ENCODE measurements at regions not wholly inside any gene's neighbourhood (a gene's known extent, or its start where the extent isn't known, plus 50 kb on each side); places are given as distances from the start of the nearest gene placed in this dataset.

DNA sequence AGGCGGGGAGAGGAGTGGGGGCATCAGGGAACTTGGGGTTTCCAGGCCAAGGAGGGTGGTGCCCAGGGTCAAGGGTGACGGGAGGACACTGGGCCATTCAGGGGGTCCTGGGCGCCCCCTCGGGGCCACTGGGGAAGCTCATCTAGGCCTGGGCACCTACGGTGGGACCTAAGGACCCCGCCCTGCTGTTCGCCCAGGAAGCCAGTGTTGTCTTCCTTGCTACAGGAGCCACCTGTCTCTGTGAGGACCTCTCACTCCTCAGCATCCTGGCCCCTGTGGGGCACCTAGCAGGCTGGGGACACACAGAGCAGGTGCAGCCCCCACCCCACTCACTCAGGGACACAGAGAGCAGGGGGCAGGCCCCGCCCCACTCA, 191.6 kb downstream of the IGLL1 start:
- Mint-ChIP-seq H3K4me3 (no peak overlapping the region), H3K36me3 (ENCODE audit: low read depth) (no peaks in the 10 kb centered on the region)

DNA sequence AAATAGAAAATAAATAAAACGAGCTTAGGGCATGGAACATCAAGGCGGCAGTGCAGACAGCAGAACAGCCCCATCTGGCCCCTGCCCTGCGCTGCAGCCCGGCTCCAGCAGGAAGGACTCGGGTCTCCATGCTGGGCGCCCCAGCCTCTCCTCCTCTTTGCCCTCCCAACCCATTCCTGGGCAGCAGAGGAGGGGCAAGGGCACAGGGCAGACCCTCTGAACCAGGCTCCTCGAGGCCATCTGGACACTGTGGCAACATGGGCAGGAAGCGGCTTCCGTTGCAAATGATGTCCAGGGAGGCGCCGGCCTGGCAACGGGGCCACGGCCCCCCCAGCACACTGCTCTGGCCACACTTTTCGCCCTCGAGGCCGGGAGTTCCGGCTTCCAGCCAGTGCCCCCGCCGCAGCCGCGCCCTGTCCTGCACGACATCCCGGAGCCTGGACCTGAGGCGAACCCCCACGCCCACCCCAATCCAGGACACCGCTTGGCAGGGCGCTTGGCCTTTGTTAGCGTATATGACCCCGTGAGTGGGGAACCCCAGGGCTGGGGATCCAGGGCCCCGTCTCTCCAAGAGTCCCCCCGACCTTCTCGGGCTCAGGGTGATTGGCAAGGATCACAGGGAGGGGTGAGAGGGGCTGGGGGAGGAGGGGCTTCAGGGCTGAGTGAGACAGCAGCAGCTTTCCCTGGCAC, 192.1 kb downstream of the IGLL1 start:
- Mint-ChIP-seq H3K4me3 (no peak overlapping the region), H3K27ac (no peak overlapping the region), H3K9me3 (no peaks in the 10 kb centered on the region), H3K36me3 (ENCODE audit: low read depth) (no peaks in the 10 kb centered on the region), H3K27me3 (ENCODE audit: low read depth) (no peaks in the 10 kb centered on the region), H3K4me1 (ENCODE audit: low read depth) (no peaks in the 10 kb centered on the region)
- no peak for DNase-seq (ENCODE audit: low spot score)

More for the DNA sequence above, 191.6 kb downstream of the IGLL1 start:
- no peaks in the 10 kb centered on the region for H3K9me3 Mint-ChIP-seq
- H3K4me1 Mint-ChIP-seq (ENCODE audit: low read depth): no peaks in the 10 kb centered on the region
- no peak overlapping the region for H3K27ac Mint-ChIP-seq
- DNase-seq (ENCODE audit: low spot score): no peak
- no peaks in the 10 kb centered on the region for H3K27me3 Mint-ChIP-seq (ENCODE audit: low read depth)

DNA sequence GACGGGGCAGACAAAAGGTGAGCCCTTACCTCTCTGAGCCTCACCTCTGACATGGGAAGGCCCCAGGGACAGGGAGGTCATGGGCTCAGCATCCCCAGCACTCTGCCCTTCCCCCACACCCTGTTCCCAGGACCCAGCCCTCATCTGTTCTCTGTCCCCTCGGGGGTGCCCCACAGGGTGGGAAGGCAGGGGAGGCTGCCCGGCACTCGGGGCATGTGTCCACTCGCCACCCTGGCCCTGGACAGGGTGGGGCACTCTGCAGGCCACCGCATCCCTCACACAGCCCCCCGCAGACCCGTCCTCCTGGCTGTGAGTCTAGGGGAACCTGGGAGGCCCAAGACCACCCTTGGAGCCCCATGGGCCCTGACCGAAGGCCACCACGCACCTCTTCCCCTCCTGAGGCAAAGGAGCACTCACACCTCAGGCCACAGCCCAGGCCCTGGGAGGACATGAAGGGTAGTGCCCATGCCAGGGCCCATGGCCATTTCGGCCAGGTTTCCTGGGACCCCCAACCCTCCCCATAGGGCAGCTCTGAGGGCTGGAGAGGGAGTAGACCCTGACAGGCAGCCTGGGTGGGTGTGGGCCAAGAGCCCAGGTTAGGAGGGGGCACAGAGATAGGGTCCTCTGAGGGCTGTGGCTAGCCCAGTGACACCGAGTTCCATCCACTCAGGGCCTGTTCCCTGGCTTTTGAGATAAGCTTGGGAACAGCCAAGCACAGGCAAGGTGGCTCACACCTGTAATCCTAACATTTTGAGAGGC, 193.1 kb downstream of the IGLL1 start:
- H3K27ac Mint-ChIP-seq: no peak overlapping the region
- no peaks in the 10 kb centered on the region for H3K36me3 Mint-ChIP-seq (ENCODE audit: low read depth)
- H3K4me1 Mint-ChIP-seq (ENCODE audit: low read depth): no peaks in the 10 kb centered on the region
- H3K4me3 Mint-ChIP-seq: no peak overlapping the region
- H3K27me3 Mint-ChIP-seq (ENCODE audit: low read depth): no peaks in the 10 kb centered on the region
- H3K9me3 Mint-ChIP-seq: no peaks in the 10 kb centered on the region
- no peak for DNase-seq (ENCODE audit: low spot score)

- DNase-seq (ENCODE audit: low spot score): peak; percentile 64
- no peaks in the 10 kb centered on the region for H3K9me3 Mint-ChIP-seq
- no peaks in the 10 kb centered on the region for H3K27me3 Mint-ChIP-seq (ENCODE audit: low read depth)
- H3K36me3 Mint-ChIP-seq (ENCODE audit: low read depth): no peaks in the 10 kb centered on the region
- no peak overlapping the region for H3K4me3 Mint-ChIP-seq
- H3K27ac Mint-ChIP-seq: no peak overlapping the region
- no peaks in the 10 kb centered on the region for H3K4me1 Mint-ChIP-seq (ENCODE audit: low read depth)
Measured at GRCh38 chr22:23385678-23386631, 194.1 kb downstream of the IGLL1 start.

DNA sequence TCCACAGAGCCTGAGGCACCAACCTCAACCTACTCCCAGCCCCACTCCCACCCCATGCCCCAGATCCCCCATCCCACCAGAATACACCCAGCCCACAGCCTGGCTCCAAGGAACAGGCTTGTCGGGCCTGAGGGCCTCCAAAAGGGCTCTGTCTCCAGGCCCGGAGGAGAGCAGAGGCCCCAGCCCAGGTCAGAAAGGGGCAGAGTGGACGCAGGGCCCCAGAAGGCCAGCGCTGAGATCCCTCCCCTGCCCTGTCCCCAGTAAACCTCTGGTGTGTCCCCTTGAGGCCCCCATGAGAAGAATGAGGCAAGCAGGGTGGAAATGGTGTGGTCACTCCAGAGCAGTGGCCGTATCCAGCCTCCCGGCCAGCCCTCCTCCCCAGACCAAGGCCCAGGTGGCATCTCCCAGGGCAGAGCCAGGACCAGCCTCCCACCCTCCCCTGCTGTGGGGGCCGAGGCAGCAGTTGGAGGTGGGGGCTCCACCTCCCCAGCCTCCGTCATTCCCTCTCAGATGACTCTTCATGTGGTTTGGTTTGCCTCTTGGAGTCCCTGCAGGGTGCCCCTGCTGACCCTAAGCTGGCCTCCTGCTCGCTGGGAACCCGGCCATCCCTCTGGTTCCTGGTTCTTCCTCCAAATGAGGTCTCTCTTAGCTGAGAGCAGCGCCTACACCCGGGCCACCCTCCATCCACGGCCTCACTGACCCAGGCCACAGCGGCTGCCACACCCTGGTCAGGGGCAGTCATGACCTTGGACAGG, 195.0 kb downstream of the IGLL1 start:
- no peaks in the 10 kb centered on the region for H3K27me3 Mint-ChIP-seq (ENCODE audit: low read depth)
- H3K4me1 Mint-ChIP-seq (ENCODE audit: low read depth): no peaks in the 10 kb centered on the region
- H3K27ac Mint-ChIP-seq: no peak overlapping the region
- H3K36me3 Mint-ChIP-seq (ENCODE audit: low read depth): no peaks in the 10 kb centered on the region
- H3K4me3 Mint-ChIP-seq: no peak overlapping the region
- no peaks in the 10 kb centered on the region for H3K9me3 Mint-ChIP-seq
- no peak for DNase-seq (ENCODE audit: low spot score)

GRCh38 chr22:23384431-23384830, 195.7 kb downstream of the IGLL1 start:
- Mint-ChIP-seq H3K4me1 (ENCODE audit: low read depth) (no peaks in the 10 kb centered on the region), H3K36me3 (ENCODE audit: low read depth) (no peaks in the 10 kb centered on the region), H3K27me3 (ENCODE audit: low read depth) (no peaks in the 10 kb centered on the region), H3K4me3 (no peak overlapping the region), H3K27ac (no peak overlapping the region), H3K9me3 (no peaks in the 10 kb centered on the region)
- DNase-seq (ENCODE audit: low spot score): no peak

DNA sequence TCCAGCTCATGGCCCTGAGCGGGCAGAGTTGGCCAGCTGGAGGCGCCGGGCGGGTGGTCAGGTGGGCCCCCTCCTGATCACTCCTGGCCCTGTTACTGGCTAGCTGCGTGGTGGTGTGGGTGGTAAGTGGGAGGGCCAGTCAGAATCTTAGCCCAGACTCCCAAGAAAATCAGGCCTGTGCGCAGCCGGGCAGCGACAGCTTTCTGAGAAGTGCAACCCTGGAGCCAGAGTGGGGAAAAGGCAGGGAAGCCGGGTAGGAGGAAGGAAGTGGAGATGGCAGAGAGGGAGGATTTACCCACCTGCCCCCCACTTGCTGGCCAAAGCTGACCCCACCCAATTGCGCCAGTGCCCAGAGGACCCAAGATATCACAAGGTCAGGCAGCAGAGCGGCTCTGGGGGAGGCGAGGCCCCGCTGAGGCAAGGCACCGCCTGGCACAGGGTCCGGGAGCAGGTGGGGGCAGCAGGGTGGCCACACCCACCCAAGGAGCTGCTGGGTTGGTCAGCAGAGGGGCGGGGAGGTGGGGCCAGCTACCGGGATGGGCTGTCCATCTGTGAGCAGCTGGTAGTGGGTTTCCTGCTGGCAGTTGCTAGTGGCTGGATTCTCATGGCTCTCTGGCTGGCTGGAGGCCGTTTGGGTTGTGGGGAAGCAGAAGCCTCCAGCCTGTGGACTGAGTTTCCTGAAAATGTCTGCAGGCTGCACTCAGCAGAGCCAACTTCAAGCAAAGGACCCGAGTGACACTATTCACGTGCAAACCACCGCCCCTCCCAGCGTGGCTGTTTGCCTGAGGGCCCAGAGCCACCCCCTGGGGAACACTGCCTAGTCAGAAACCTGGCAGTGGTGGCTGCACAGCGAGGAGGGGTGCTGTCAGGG, 196.4 kb downstream of the IGLL1 start:
- no peak overlapping the region for H3K27ac Mint-ChIP-seq
- H3K4me3 Mint-ChIP-seq: no peak overlapping the region
- H3K9me3 Mint-ChIP-seq: no peaks in the 10 kb centered on the region
- no peaks in the 10 kb centered on the region for H3K27me3 Mint-ChIP-seq (ENCODE audit: low read depth)
- H3K36me3 Mint-ChIP-seq (ENCODE audit: low read depth): no peaks in the 10 kb centered on the region
- H3K4me1 Mint-ChIP-seq (ENCODE audit: low read depth): no peaks in the 10 kb centered on the region
- DNase-seq (ENCODE audit: low spot score): no peak

DNA sequence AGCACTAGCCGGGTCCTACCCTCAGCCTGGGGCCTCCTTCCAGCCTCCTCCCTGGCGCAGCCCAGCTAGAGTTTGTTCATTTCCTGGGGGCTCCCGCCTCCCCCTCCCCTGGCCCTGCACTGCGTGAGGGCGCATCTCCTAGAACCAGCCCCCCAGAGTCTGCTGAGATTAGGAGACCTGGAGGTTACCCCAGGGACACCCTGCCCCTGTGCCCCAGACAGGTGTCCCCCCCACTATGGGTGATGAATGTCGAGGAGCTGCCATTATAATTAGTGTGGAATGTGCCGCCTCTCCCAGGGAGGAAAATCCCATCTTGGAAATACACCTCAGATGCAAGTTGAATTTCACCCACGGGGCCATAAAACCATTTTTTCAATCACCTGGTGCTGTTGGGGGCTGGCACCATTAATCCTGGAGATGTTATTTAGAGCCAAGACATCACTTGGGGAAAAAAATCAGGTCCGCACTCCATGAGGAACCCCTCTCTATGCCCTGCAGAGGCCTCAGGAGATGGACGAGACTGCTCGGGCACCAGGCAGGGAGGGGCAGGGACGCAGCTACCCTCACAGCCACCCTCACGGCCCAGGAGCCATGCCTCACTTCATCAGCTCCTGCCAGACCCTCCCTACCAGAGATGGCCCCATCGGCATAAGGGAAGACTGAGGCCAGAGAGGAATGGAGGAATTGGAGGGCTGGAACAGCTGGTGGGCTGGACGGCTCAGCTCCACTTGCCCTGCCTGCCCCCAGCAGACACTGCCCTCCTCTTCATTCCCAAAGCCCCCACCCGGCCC, 197.5 kb downstream of the IGLL1 start:
- Mint-ChIP-seq H3K27ac (no peak overlapping the region), H3K27me3 (ENCODE audit: low read depth) (no peaks in the 10 kb centered on the region), H3K4me3 (no peak overlapping the region), H3K4me1 (ENCODE audit: low read depth) (no peaks in the 10 kb centered on the region), H3K9me3 (no peaks in the 10 kb centered on the region), H3K36me3 (ENCODE audit: low read depth) (no peaks in the 10 kb centered on the region)
- DNase-seq (ENCODE audit: low spot score): no peak

- no peak overlapping the region for H3K4me3 Mint-ChIP-seq
- no peak for DNase-seq (ENCODE audit: low spot score)
- H3K27ac Mint-ChIP-seq: no peak overlapping the region
- H3K4me1 Mint-ChIP-seq (ENCODE audit: low read depth): no peaks in the 10 kb centered on the region
- H3K9me3 Mint-ChIP-seq: no peaks in the 10 kb centered on the region
- H3K36me3 Mint-ChIP-seq (ENCODE audit: low read depth): no peaks in the 10 kb centered on the region
- no peaks in the 10 kb centered on the region for H3K27me3 Mint-ChIP-seq (ENCODE audit: low read depth)
Measured at GRCh38 chr22:23381661-23382427, 198.2 kb downstream of the IGLL1 start.

- no peaks in the 10 kb centered on the region for H3K4me1 Mint-ChIP-seq (ENCODE audit: low read depth)
- no peaks in the 10 kb centered on the region for H3K36me3 Mint-ChIP-seq (ENCODE audit: low read depth)
- H3K27ac Mint-ChIP-seq: no peak overlapping the region
- no peak overlapping the region for H3K4me3 Mint-ChIP-seq
- peaks cover 2% of the 10 kb centered on the region for H3K27me3 Mint-ChIP-seq (ENCODE audit: low read depth)
- no peaks in the 10 kb centered on the region for H3K9me3 Mint-ChIP-seq
- no peak for DNase-seq (ENCODE audit: low spot score)
Measured at GRCh38 chr22:23380911-23381310, 199.2 kb downstream of the IGLL1 start.

- Mint-ChIP-seq H3K4me3 (no peak overlapping the region), H3K27ac (no peak overlapping the region), H3K9me3 (no peaks in the 10 kb centered on the region), H3K27me3 (ENCODE audit: low read depth) (peaks cover 2% of the 10 kb centered on the region), H3K4me1 (ENCODE audit: low read depth) (no peaks in the 10 kb centered on the region), H3K36me3 (ENCODE audit: low read depth) (no peaks in the 10 kb centered on the region)
- DNase-seq (ENCODE audit: low spot score): no peak
Measured at GRCh38 chr22:23380230-23380573, 199.9 kb downstream of the IGLL1 start.
